ENCODE measurements at regions not wholly inside any gene's neighbourhood (a gene's known extent, or its start where the extent isn't known, plus 50 kb on each side); places are given as distances from the start of the nearest gene placed in this dataset.

- no peak overlapping the region for H3K4me3 ChIP-seq (ENCODE audit: low read depth, low read length)
- TF ChIP-seq CTCF (IDR thresholded peaks at IDR 0.05; ENCODE audit: low read depth, low read length): no peak
Measured at GRCh38 chr3:194931347-194931746, 245.7 kb downstream of the FAM43A start.

DNA sequence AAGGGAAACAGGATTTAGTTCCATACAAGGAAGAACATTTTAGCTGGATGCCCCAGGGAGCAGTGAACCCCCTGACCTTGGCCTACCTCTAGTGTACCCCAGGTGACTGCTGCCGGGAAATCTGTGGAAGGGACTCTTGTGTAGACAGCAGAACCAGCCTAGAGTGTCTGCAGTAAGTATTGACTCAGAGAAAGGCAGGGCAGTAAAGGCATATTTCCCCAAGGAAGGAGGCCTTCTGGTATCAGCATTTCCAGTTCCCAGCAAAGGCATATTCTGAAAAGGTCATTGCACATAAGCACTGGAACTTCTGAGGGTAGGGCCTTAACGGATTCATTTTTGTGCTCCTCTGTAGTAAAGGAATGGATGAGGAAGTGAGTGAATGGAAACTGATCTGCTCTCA lies 246.2 kb downstream of the FAM43A start:
- no peak overlapping the region for H3K4me3 ChIP-seq (ENCODE audit: low read depth, low read length)
- TF ChIP-seq CTCF (IDR thresholded peaks at IDR 0.05; ENCODE audit: low read depth, low read length): no peak

- no peak for TF ChIP-seq CTCF (IDR thresholded peaks at IDR 0.05; ENCODE audit: low read depth, low read length)
Measured at GRCh38 chr3:194933465-194933864, 247.8 kb downstream of the FAM43A start.

GRCh38 chr3:194935061-194935460 lies 249.4 kb downstream of the FAM43A start:
- no peak overlapping the region for H3K4me3 ChIP-seq (ENCODE audit: low read depth, low read length)
- no peak for TF ChIP-seq CTCF (IDR thresholded peaks at IDR 0.05; ENCODE audit: low read depth, low read length)

More at GRCh38 chr3:194933465-194933864, 247.8 kb downstream of the FAM43A start:
- H3K4me3 ChIP-seq (ENCODE audit: low read depth, low read length): no peak overlapping the region

DNA sequence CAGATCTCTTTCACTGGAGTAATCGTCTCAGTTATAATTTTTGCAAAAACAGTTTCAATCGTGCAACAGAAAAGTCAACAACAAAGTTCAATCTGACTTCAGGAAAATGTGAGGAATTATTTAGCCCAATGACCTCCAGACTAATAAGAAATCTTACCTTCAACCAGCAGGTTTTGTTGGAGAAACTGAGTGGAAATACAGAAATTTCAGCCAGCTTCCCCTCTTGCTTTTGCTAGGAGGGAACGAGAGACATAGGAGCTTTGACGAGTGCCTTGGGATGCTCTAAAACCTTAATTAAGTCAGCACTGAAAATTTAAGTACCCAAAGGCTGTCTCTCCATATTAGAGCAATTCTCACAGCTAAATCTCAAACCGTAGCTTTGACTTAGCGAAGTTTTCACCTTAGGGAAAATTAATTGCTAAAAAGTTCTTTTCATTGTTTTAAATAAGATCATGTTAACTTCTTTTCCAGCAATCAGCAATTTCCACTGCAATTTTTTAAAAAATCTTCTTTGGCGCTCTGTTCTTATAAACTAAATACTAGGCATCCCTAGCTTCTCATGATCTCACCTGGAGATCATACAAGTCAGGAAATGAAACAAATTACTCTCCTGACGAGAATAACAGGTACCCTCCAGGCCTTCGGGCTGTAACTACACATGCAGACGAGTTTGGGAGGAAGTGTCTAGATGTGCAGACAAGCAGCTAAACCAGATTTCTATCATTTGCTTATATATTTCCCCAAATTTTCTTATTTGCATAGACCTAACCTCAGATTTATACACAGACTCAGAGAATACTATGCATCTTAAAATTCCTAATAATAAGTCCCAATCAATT lies 250.2 kb downstream of the FAM43A start:
- no peak overlapping the region for H3K4me3 ChIP-seq (ENCODE audit: low read depth, low read length)
- no peak for TF ChIP-seq CTCF (IDR thresholded peaks at IDR 0.05; ENCODE audit: low read depth, low read length)

GRCh38 chr3:194936659-194937058 lies 251.0 kb downstream of the FAM43A start:
- no peak for TF ChIP-seq CTCF (IDR thresholded peaks at IDR 0.05; ENCODE audit: low read depth, low read length)
- no peak overlapping the region for H3K4me3 ChIP-seq (ENCODE audit: low read depth, low read length)

GRCh38 chr3:194937144-194937543 lies 251.5 kb downstream of the FAM43A start:
- TF ChIP-seq CTCF (IDR thresholded peaks at IDR 0.05; ENCODE audit: low read depth, low read length): no peak
- no peak overlapping the region for H3K4me3 ChIP-seq (ENCODE audit: low read depth, low read length)
